Subcutaneous abdominal adipose tissue (tissue), 5 donors: ENCODE measurements at regions not wholly inside any gene's neighbourhood (a gene's known extent, or its start where the extent isn't known, plus 50 kb on each side); places are given as distances from the start of the nearest gene placed in this dataset.

Source experiments
- H3K27ac ChIP-seq: one replicate; pipeline ENCODE4 v1.7.0; 2013; ENCODE audit warnings: low read depth, mild to moderate bottlenecking, inconsistent platforms, low read length, moderate library complexity
- H3K27me3 ChIP-seq, 5 donors: one replicate each; pipeline ENCODE4 v1.7.0; 2013; ENCODE audit warnings: low read length in 5 of 5, inconsistent platforms in 1 of 5; ENCODE audit not compliant: control insufficient read depth in 5 of 5, insufficient read depth in 4 of 5
- H3K36me3 ChIP-seq, 5 donors: one replicate each; pipeline ENCODE4 v1.7.0; 2013; ENCODE audit warnings: low read length in 5 of 5; ENCODE audit not compliant: control insufficient read depth in 5 of 5, insufficient read depth in 5 of 5
- H3K4me1 ChIP-seq, 5 donors: one replicate each; pipeline ENCODE4 v1.7.0; 2013; ENCODE audit warnings: low read length in 5 of 5, mild to moderate bottlenecking in 3 of 5, moderate library complexity in 1 of 5; ENCODE audit not compliant: control insufficient read depth in 5 of 5, insufficient read depth in 5 of 5
- H3K4me3 ChIP-seq, 5 donors: one replicate each; pipeline ENCODE4 v1.7.0; 2013; ENCODE audit warnings: low read length in 5 of 5, low read depth in 1 of 5
- H3K9ac ChIP-seq, 5 donors: one replicate each; pipeline ENCODE4 v1.7.0; 2013; ENCODE audit warnings: low read length in 5 of 5, mild to moderate bottlenecking in 4 of 5, moderate library complexity in 3 of 5
- H3K9me3 ChIP-seq, 5 donors: one replicate each; pipeline ENCODE4 v1.7.0; 2013; ENCODE audit warnings: low read length in 5 of 5; ENCODE audit not compliant: control insufficient read depth in 5 of 5
- donor health status: healthy.
- donor health status: healthy.
- donor health status: healthy.
- donor health status: healthy.
- donor health status: healthy.

DNA sequence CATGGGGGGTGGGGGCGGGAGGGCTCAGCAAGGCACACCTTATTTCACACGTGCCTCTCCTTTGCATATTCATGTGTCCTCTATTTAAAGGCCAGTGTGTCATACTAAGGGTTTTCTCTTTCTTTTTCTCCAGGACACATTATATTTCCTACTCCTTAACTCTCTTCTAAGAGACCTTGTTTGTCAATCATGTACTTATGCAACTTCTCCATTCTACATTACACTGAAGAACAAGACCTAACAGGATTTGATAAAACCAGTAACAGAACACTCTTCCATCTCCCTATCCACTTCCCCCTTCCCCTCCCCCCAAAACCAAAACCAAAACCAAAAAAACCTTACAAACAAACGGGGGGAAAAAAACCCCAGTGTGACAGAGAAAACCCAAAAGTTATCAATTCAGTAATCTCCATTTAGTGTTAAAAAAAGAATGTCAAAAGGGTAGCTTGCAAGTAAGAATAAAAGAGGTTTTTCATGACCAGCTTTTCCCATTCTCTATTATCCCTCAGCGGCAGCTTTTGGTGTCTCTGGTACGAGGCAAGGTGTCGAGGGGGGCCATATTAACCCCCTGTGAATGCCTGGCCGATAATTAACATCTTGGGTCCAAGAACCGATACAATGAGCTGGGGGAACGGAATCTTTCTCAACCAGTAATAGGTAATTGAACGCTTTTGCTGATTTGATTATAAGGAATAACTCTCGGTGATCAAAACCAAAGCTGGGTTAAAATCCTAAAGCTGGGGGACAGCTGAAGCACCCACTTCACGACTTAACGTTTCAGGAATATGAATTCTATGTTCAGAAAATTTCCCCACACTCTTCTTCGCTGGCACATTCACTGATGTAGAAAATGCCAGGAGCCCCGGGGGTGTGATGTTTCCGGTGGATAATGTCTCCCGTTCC lies 191.0 kb upstream of the TCF4 start:
- Histone ChIP-seq H3K4me3 (peak overlapping the region; percentile 67 to 79 (median 75)), H3K9ac (peak overlapping the region; percentile 48 to 78 (median 68)), H3K27ac (peak overlapping the region; percentile 89), H3K27me3 (peaks cover 0 to 3% (median 0%) of the 10 kb centered on the region in 5 donors), H3K4me1 (peaks cover 2 to 24% (median 11%) of the 10 kb centered on the region in 5 donors), H3K36me3 (no peaks in the 10 kb centered on the region), H3K9me3 (no peaks in the 10 kb centered on the region)

DNA sequence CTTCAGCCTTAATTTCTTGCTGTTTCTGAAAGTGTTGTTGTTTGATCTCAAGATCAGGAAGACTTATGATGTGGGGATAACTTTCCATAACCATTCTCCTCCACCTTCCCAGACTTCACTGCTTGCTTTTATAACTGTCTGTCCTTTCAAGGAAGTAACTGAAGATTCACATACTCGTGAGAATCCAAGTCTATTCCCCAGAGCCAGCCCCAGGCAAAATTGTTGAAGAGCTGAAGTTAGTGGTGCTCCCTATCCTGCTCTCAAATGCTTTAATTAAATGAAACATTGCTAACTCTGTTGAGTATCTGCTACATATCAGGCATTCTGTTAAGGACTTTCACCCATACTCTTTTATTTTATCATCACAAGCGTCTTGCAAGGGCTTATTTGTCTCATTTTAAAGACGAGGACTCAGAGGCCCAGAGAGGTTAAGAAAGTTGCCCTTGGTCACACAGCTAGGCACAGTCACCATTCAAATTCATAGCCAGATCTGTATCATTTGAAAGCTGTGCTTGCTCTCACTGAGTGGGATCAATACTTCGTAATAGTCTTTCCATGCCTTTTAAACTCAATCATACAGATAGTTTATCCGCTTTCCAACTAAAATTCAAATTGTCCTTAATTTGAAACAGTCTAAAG lies 189.8 kb upstream of the TCF4 start:
- Histone ChIP-seq H3K9ac (no peak overlapping the region), H3K27me3 (peaks cover 0 to 3% (median 0%) of the 10 kb centered on the region in 5 donors), H3K9me3 (no peaks in the 10 kb centered on the region), H3K4me3 (no peak overlapping the region), H3K36me3 (no peaks in the 10 kb centered on the region), H3K4me1 (peaks cover 2 to 24% (median 11%) of the 10 kb centered on the region in 5 donors), H3K27ac (peak overlapping the region; percentile 89)

DNA sequence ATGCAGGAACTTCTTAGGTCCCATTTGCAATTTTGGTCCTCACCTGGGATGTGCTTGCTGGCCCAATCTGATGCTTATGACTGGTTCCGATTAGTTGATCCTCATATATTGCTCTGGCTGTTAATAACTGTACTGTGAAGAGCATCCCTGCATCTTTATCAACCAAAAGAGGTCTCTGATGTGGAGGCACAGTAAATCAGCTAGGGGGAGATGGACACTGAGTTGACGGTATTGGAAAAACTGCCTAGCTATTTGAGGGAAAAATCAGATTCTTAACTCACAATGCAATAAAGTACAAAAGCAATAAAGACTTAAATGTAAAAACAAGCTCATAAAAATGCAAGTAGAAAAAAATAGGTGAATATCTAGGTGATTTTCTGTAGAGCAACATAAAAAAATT lies 188.0 kb upstream of the TCF4 start:
- H3K4me1 ChIP-seq, result peaks cover 2 to 19% (median 11%) of the 10 kb centered on the region in 5 donors
- H3K36me3 ChIP-seq, result no peaks in the 10 kb centered on the region
- H3K27ac ChIP-seq, result no peak overlapping the region
- peaks cover 0 to 3% (median 0%) of the 10 kb centered on the region in 5 donors for H3K27me3 ChIP-seq
- H3K9ac ChIP-seq, result no peak overlapping the region
- H3K9me3 ChIP-seq, result no peaks in the 10 kb centered on the region
- no peak overlapping the region for H3K4me3 ChIP-seq

GRCh38 chr18:55774505-55774904 lies 186.5 kb upstream of the TCF4 start:
- no peak overlapping the region for H3K27ac ChIP-seq
- H3K9me3 ChIP-seq, result no peaks in the 10 kb centered on the region
- H3K4me3 ChIP-seq, result no peak overlapping the region
- no peaks in the 10 kb centered on the region for H3K36me3 ChIP-seq
- H3K9ac ChIP-seq, result no peak overlapping the region
- peaks cover 2 to 7% (median 5%) of the 10 kb centered on the region in 5 donors for H3K4me1 ChIP-seq
- H3K27me3 ChIP-seq, result peaks cover 0 to under 1% (median 0%) of the 10 kb centered on the region in 5 donors

DNA sequence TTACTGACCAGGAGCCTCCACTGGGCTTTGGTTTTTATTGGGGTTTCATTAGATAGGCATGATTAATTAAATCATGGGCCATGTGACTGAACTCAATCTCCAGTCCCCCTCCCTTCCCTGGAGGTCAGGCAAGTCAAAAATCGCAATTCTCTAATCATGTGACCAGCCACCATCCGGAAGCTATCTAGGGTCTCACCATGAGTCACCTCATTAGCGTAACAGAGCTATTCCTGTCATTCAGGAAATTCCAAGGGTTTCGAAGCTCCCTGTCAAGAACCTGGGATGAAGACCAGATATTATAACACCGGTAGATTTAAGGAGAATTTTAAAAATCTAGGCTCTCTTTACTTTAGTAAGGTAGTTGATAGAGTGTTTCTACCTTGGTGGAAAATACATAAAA lies 180.3 kb upstream of the TCF4 start:
- H3K36me3 ChIP-seq, result no peaks in the 10 kb centered on the region
- H3K9ac ChIP-seq, result no peak overlapping the region
- H3K27me3 ChIP-seq, result no peaks in the 10 kb centered on the region
- no peaks in the 10 kb centered on the region for H3K9me3 ChIP-seq
- H3K4me3 ChIP-seq, result no peak overlapping the region
- no peaks in the 10 kb centered on the region for H3K4me1 ChIP-seq
- no peak overlapping the region for H3K27ac ChIP-seq

DNA sequence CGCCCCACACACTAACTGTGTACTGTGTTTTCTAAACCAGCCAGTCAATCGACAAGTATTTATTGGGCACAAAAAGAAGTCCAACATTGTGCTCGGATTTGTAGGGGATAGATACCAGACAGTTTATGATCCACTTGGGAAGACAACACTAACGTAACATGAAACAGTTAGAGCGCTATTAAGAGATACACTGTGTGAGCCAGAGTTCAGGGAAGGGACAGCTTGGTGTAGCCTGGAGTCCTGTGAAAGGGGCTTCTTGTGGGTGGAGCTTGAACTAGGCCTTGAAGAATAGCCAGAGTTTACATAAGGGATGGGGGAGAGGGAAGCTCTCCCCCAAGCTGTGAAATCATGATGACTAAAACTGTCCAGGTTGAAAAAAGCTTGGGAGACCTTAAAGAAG lies 176.4 kb upstream of the TCF4 start:
- Histone ChIP-seq H3K27me3 (no peaks in the 10 kb centered on the region), H3K4me1 (no peaks in the 10 kb centered on the region), H3K27ac (no peak overlapping the region), H3K9ac (no peak overlapping the region), H3K4me3 (no peak overlapping the region), H3K36me3 (no peaks in the 10 kb centered on the region), H3K9me3 (no peaks in the 10 kb centered on the region)

- no peak overlapping the region for H3K4me3 ChIP-seq
- no peaks in the 10 kb centered on the region for H3K9me3 ChIP-seq
- H3K36me3 ChIP-seq, result no peaks in the 10 kb centered on the region
- H3K4me1 ChIP-seq, result no peaks in the 10 kb centered on the region
- H3K27ac ChIP-seq, result no peak overlapping the region
- H3K9ac ChIP-seq, result no peak overlapping the region
- no peaks in the 10 kb centered on the region for H3K27me3 ChIP-seq
Observed at GRCh38 chr18:55763805-55764204, 175.8 kb upstream of the TCF4 start.

- Histone ChIP-seq H3K4me1 (no peaks in the 10 kb centered on the region), H3K9ac (no peak overlapping the region), H3K9me3 (no peaks in the 10 kb centered on the region), H3K27me3 (no peaks in the 10 kb centered on the region), H3K36me3 (no peaks in the 10 kb centered on the region), H3K27ac (no peak overlapping the region), H3K4me3 (no peak overlapping the region)
Observed at GRCh38 chr18:55763298-55763697, 175.3 kb upstream of the TCF4 start.

- Histone ChIP-seq H3K4me1 (no peaks in the 10 kb centered on the region), H3K9ac (no peak overlapping the region), H3K27me3 (no peaks in the 10 kb centered on the region), H3K4me3 (no peak overlapping the region), H3K27ac (no peak overlapping the region), H3K9me3 (no peaks in the 10 kb centered on the region), H3K36me3 (no peaks in the 10 kb centered on the region)
Observed at GRCh38 chr18:55762424-55762823, 174.4 kb upstream of the TCF4 start.

DNA sequence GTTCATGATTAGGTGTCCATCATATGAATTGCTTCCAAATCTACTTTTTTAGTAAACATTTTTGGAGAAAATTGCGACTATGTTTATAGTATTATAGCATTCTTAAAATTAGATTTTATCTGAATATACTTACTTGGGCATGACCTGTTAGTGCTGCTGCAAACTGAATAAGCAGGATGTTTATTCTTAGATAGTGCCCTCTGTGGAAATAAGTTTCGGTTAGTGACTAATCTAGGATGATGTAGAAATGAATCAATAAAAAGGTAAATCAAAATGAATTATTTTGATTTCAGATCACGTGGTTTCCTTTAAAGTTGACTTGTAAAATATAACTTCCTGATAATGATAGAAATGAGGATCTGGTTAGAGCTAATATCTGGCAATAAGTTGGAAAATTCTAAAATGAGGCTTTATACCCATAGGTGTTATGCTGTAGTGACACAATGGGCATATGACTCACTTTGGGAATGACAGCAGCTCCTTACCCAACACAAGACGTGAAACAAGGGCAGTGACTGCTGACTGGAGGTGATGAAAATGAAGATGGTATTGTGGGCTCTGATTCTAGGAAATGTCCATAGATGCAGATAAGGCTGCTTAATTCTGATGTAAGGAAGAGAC lies 165.8 kb upstream of the TCF4 start:
- Histone ChIP-seq H3K9me3 (no peaks in the 10 kb centered on the region), H3K4me3 (no peak overlapping the region), H3K27ac (no peak overlapping the region), H3K36me3 (no peaks in the 10 kb centered on the region), H3K4me1 (no peaks in the 10 kb centered on the region), H3K27me3 (no peaks in the 10 kb centered on the region), H3K9ac (no peak overlapping the region)
